Activated CD4-positive, alpha-beta T cell treated with anti-CD3 and anti-CD28 coated beads, Interleukin-2, amount 50 U/mL, for 1 hour (primary cell): ENCODE measurements at regions not wholly inside any gene's neighbourhood (a gene's known extent, or its start where the extent isn't known, plus 50 kb on each side); places are given as distances from the start of the nearest gene placed in this dataset.

Experiments used
- DNase-seq: peaks from one replicate; pipeline ENCODE4 v3.0.0-alpha.2; 2020

GRCh38 chr19:29400917-29401711 is 124.7 kb upstream of the VSTM2B start:
- DNase-seq, result no peak

GRCh38 chr19:29401712-29402421 is 123.9 kb upstream of the VSTM2B start:
- no peak for DNase-seq

DNA sequence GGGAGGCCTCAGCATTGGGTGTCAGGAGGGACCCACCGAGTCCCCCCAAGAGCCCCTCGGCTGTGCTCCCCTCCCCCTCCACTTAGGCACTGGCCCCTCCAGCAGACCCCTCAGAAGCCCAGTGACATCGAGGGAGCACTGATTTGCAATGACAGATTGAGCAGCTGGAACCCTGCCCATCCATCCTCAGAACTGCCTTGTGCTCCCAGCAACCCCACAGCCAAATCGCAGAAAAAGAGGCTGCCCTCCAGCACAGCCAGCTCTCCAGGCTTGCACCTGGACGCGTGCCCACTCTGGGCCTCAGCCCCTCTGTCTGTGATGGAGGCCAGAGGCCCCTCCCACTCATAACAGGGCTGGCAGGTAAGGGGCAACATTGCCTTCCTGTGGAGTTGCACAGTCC is 123.2 kb upstream of the VSTM2B start:
- no peak for DNase-seq

DNA sequence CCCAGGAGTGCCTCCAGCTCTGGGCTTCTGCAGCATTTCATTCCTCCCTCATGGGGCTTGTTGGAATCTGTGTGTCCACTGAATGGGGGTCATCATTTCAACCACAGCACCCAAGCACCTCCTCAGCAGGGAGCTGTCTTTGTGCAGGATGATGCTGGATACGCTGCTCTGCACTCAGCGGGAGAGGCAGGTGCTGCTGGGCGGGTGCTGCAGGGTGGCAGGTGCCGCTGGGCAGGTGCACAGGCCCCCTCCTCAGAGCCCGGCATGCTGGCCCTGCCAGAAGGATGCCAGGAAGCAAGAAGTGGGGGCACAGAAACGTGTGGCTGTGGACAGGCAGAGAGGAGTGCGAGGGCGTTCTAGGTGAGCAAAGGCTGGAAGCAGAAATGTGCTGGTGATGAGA is 121.8 kb upstream of the VSTM2B start:
- no peak for DNase-seq

DNA sequence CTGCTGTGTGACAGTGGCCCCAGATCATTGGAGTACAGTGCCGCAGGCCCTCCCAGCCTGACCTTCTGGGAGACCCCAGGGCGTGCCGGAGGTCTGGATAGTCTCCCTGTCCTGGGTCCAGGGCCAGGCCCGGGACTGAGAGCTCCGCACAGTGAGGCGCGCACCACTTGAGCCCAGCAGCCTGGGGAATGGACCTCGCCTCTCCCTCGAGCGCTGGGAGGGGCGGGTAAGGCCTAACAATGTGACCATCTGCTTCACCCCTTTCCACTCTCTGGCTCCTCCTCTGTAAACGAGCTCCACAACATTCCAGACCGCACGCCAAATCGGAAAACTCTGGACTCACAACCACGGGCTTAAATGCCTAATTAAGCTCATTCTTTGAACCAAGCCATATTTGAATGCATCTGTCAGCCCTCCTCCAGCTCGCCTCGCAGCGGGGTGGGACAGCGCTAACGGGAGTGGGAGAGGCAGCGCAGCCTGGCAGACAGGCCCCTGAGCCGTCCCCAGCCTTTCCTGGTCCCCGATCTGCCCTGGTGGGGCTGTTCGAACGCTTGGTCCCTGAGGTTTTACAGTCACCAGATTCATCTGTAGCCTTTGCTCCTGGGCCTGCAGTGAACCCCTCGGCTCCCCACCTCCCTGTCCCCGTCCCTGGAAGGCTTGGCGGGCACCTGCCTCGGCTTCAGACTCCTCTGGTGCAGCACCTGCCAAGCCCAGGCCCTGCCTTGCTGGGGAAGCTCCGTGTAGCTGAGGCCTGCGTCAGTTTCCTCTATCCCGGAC is 120.7 kb upstream of the VSTM2B start:
- no peak for DNase-seq

DNA sequence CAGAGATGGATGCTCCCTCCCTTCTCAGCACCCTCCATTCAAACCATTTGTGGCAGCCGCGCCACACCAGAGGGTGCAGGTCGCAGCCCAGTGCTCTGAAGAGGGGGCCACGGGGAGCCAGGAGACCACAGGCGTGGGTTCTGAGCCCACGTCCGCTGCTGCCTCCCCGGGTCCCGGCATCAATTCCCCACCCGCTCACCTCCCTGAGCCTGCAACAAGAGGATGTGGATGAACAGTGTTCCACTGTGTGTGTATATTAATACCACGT is 120.1 kb upstream of the VSTM2B start:
- DNase-seq, result no peak

GRCh38 chr19:29409076-29409862 is 116.5 kb upstream of the VSTM2B start:
- DNase-seq, result no peak

DNA sequence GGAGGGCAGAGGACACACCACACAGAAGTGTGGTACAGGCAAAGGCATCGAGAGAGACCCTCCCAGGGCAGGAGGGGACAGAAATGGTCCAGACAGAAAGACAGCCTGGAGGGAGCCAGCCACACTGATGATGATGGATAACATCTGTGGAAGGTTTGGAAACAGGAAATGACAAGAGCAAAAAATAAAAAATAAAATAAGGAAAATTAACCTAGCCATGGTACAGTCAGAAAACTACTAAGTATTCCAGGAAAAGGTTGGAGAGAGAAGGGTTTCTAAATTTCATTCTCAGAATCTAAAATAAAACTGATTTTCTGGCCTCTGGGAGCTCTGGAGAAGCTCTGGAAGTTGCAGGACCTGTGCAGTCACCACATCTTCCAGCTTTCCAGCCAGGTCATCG is 115.2 kb upstream of the VSTM2B start:
- DNase-seq, result no peak

- no peak for DNase-seq
Measured at GRCh38 chr19:29411113-29411581, 114.6 kb upstream of the VSTM2B start.

DNA sequence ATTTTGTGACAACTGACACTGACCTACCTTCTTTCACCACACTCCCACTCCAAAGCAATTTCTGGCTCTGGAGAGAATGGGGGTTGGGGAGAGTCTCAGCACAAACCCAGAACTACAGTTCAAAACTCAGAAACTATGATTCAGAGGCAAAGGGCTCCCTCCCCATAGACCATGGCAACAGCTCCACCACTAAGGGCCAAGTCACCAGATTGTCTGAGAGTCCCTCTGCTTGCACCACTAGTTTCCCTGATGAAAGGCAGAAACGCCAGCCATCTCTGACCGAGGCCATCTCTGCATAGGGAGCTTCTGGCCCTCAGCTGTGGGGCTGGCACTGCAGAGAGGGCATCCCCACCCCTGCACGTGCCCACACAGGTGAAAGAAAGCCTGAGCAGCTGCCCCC is 112.4 kb upstream of the VSTM2B start:
- no peak for DNase-seq

DNA sequence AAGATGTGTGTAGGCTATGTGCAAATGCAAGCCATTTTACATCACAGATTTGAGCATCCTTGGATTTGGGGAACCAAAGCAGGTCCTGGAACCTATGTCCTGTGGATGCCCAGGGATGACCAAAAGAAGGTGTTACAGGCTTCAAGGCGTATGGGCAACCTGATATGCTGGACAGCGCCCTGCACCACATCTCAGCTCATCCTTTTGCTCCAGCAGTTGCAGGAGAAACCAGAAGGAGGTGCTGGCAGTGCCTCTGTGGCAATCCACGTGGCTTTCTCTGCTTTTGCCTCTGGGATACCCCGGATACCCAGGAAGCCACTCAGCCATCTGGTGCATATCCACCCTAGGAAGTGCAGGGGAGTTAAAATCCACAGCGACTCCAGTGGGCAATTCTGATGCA is 110.3 kb upstream of the VSTM2B start:
- DNase-seq, result no peak

DNA sequence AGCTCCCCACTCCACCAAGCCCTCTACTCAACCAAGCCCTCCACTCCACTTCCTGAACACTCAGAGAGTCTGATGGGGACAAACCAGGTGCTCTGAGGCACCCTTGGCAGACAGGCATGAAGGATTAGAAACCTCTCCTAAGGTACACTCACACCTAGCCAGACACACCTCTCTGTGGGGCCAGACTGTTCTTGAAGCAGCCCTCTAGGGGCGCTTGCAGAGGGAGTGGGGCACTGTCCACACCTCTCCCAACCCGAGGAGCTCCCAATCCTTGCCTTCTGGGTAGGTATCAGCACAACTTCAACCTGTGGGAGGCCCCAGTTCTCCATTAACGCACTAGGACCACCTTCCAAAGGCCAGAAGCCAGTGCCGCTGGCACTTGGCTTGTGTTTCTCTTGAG is 108.7 kb upstream of the VSTM2B start:
- no peak for DNase-seq

- no peak for DNase-seq
Measured at GRCh38 chr19:29418201-29418600, 107.6 kb upstream of the VSTM2B start.

DNA sequence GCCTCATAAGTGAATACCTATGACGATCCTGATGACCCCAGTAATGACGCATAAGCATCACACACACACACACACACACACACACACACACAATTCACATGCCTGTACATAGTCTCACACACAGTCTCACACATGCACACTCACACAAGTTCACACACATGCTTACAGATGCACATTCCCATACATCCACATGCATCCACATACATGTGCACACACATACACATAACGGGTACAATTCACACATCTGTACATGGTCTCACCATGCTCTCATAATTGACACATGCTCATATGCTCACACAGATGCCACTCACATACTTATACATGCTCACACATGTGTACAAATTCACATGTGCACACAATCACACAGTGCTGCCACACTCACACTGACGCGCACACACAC is 105.7 kb upstream of the VSTM2B start:
- DNase-seq, result no peak

DNA sequence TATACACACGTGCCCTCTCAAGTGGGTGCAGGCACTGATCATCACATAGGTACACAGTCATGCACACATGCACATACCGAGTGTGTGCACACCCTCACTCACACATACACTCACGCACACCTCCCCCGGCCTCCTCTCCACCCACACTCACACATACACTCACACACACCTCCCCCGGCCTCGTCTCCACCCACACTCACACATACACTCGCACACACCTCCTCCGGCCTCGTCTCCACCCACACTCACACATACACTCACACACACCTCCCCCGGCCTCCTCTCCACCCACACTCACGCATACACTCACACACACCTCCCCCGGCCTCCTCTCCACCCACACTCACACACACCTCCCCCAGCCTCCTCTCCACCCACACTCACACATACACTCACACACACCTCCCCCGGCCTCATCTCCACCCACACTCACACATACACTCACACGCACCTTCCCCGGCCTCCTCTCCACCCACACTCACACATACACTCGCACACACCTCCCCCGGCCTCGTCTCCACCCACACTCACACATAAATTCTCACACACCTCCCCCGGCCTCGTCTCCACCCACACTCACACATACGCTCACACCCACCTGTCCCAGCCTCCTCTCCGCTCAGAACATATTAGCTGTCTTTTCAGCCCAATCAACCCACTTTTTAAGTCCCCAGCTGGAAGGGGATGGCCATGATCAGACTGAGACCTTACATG is 105.2 kb upstream of the VSTM2B start:
- no peak for DNase-seq

DNA sequence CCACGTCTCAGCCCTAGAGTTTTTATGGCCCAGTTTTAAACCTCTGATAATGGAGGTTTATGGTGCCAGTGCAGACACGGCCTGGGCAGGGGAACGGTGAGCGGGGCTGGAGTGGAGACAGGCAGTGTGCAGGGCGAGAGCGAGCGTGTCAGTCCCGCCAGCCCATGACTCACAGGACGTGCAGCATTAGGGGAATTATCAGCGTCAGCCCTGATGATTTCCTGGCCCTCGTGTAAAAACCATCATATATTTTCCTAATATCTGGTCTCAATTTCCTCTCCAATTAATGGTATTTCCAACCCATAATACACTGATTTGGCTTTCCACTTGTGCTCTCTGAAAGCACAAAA is 104.6 kb upstream of the VSTM2B start:
- no peak for DNase-seq

DNA sequence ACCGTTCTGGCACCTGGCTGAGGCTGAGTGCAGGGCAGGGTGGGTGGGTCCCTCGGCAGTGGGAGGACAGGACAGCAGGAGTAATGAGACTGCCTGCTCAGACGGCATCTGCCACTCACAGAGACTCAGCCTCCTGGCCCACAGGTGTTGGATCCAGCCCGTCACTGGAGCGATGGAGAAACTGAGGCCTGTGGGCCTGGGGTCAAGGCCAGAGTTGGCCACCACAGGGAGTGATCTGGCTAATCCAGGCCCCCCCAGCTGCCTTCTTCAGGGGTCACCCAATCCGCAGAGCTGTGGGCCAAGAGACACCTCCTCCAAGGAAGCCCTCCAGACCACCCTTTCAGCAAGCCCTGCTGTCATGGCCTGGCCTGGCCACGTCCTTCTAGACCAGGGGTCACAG is 103.7 kb upstream of the VSTM2B start:
- DNase-seq, result no peak

DNA sequence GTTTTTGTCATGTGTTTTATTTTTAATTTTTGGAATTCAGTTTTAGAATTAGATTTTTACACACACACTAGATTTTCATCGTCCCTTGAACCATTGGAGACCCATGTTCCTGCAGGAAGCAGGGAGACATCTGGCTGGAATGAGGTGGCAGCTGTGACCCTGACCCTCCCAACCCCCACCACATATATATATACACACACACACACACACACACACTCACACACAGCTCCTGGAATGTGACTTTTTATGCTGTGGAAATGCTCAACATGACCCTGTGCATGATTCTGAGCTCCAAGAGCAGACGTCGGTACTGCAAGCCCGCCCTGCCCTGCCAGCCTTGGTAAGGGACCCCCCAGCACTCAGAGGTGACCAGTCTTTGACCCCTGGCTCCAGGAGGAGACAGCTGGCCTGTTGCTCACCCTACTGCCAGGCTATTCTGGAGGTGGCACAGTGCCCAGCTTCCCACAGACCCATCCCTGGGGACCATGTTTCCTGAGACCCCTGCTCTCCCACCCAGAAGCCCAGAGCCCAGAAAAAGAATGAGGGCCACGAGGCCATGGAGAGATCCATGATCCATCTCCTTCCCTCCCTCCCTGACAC is 103.2 kb upstream of the VSTM2B start:
- no peak for DNase-seq

DNA sequence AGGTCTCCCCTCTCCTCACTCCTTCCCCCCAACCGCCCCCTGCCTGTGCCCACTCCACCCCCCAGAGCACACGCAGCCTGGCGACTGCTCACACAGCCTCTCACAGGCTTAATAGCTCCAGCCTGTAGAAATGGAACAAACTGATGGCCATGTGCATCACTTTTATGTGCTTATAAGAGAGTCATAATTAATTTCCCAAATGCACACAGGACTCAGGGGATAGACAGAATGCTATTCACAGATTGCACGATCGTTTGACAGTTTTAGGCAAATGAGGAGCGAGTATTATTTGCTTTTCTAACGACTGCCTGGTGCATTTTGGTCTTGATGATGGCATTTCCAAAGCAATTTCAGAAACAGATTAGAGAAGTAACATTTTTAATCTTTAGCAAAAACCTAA is 97.7 kb upstream of the VSTM2B start:
- no peak for DNase-seq

DNA sequence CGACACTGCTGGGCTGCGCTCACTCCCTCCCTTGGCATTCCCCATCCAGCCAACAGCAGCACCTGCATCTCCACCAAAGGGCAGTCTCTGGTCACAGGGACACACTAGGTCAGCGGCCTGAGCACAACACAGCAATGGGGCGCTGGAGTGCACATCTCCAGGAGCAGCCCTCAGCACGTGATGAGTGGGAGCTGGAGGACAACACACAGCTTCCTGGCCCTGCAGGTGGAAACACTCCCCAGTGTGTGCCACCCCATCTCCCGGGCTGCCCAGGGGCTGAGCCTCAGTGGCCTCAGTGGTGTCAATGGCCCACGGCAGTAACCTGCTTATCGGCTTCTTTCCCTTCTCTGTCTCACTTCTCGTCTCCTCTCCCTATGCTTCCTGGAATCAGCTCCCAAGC is 96.8 kb upstream of the VSTM2B start:
- no peak for DNase-seq

GRCh38 chr19:29429581-29429980 is 96.2 kb upstream of the VSTM2B start:
- no peak for DNase-seq

DNA sequence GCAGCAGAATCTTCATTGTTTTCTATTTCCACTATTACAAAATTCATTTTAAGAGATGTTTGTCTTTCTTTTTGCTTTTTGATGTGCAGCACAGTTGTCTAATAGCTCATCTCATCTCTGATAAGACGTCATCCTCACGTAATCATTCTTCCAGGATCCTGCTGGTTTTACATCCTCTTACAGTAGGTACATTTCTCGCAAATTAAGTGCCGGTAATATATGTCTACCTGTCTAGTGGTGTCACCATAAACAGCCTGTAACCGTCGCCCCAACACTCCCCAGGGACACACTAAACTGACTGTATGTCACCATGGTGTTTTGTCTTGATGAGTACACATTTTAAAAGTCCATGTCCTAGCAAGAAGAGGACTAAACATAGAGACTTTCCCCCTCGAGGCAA is 94.5 kb upstream of the VSTM2B start:
- no peak for DNase-seq
